ENCODE measurements at regions not wholly inside any gene's neighbourhood (a gene's known extent, or its start where the extent isn't known, plus 50 kb on each side); places are given as distances from the start of the nearest gene placed in this dataset.

DNA sequence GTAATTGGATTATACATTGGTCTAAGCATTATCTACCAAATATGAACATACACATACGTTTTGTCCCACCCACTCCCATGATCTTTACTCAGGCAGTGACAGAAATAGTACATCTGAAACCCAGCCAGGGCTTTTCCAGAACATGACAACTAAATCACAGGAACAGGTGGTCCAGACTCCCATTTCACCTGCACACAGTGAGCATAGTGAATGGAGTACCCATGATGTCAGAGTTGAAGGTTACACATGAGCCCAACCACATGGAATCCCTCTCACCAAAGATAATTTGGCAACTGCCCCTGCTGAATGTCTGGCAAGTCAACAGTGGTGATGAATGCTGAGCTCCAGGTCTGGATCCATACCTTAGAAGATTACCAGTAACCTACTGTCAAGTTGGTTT, 411.9 kb upstream of the LUZP2 start:
- H3K27ac ChIP-seq = no peak overlapping the region
- H3K36me3 ChIP-seq = no peaks in the 10 kb centered on the region
- TF ChIP-seq CTCF (IDR thresholded peaks at IDR 0.05) = no peak
- H3K4me3 ChIP-seq = no peak overlapping the region
- H3K9me3 ChIP-seq = no peaks in the 10 kb centered on the region
- no peaks in the 10 kb centered on the region for H3K4me1 ChIP-seq
- no peaks in the 10 kb centered on the region for H3K27me3 ChIP-seq (ENCODE audit: low read depth)
- intact Hi-C loops (cut with DNase I) = no loop called here
- ATAC-seq (no peak), DNase-seq (no peak)

DNA sequence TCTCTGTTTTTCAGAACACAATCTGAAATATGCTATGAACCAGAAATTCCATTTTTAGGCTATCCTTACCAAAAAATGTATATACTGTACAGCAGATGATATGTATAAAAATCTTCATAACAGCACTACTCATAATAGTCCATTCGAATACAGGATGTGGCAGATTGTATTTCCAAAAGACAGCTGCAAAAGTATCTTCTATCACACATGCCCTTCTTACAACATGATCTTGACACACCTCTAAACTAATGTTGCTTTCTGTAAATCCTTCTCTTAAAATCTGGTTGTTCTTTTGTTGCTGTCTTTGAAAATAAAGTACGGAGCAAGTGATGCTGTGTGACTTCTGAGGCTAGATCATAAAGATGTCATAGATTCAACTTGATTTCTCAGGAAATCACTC, 409.9 kb upstream of the LUZP2 start:
- no peak for DNase-seq
- intact Hi-C loops (cut with DNase I) = no loop called here
- no peak for TF ChIP-seq CTCF (IDR thresholded peaks at IDR 0.05)
- Histone ChIP-seq H3K4me1 (no peaks in the 10 kb centered on the region), H3K27ac (no peak overlapping the region), H3K36me3 (no peaks in the 10 kb centered on the region), H3K4me3 (no peak overlapping the region), H3K9me3 (no peaks in the 10 kb centered on the region), H3K27me3 (ENCODE audit: low read depth) (no peaks in the 10 kb centered on the region)
- ATAC-seq = no peak

DNA sequence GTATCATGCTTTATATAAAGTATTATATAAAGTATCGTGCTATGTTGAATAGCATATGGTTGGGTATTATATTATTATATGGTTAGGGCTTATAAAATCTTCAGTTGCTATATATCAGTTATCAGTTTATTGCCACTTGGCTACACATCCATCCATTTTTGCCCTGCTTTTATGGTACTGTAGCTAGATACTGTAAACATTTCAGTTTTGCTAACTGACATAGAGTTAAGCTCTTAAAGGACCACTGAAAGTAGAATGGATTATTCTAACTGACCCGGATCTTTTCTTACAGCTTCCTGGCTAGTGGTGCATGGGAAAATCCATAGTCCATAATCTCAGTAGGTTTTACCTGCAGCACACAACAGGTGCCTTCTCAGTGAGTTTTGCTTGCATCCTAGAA, 405.3 kb upstream of the LUZP2 start:
- intact Hi-C loops (cut with DNase I) = no loop called here
- H3K9me3 ChIP-seq = no peaks in the 10 kb centered on the region
- no peaks in the 10 kb centered on the region for H3K27me3 ChIP-seq (ENCODE audit: low read depth)
- DNase-seq (no peak), ATAC-seq (no peak)
- H3K36me3 ChIP-seq = no peaks in the 10 kb centered on the region
- H3K27ac ChIP-seq = no peak overlapping the region
- H3K4me1 ChIP-seq = no peaks in the 10 kb centered on the region
- TF ChIP-seq CTCF (IDR thresholded peaks at IDR 0.05) = no peak
- no peak overlapping the region for H3K4me3 ChIP-seq

DNA sequence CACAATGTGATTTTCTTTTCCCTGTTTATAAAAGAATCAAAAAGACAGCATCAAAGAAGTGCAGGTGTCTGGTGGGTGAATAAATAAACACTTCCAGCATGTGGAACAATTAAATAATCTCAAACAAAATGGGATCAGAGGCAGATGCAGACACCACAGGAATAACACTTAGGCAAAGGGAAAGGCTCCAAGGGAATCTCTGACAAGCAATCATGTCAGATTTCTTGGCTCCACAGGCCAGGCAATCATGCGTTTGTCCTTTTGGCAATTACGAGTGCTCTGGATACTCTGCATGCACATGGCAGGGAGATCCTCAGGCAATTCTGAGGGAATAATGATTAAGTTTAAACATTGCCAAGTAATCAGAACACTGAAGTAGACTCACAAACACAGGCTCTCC, 403.5 kb upstream of the LUZP2 start:
- H3K27me3 ChIP-seq (ENCODE audit: low read depth) = no peaks in the 10 kb centered on the region
- no peak overlapping the region for H3K4me3 ChIP-seq
- no peak for DNase-seq
- ATAC-seq = no peak
- intact Hi-C loops (cut with DNase I) = no loop called here
- no peak for TF ChIP-seq CTCF (IDR thresholded peaks at IDR 0.05)
- H3K27ac ChIP-seq = no peak overlapping the region
- H3K4me1 ChIP-seq = no peaks in the 10 kb centered on the region
- no peaks in the 10 kb centered on the region for H3K36me3 ChIP-seq
- H3K9me3 ChIP-seq = no peaks in the 10 kb centered on the region

DNA sequence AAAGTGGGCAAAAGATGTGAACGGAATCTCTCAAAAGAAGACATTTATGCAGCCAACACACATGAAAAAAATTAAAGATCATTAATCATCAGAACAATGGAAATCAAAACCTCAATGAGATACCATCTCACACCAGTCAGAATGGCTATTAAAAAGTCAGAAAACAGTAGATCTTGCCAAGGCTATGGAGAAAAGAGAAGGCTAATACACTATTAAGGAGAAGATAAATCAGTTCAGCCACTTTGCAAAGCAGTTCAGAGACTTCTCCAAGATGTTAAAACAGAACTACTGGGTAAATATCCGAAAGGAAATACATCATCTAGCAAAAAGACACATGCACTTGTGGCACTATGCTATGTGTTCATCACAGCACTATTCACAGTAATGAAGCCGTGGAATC, 388.2 kb upstream of the LUZP2 start:
- Histone ChIP-seq H3K4me3 (no peak overlapping the region), H3K9me3 (peaks cover 15% of the 10 kb centered on the region), H3K4me1 (no peaks in the 10 kb centered on the region), H3K27me3 (ENCODE audit: low read depth) (no peaks in the 10 kb centered on the region), H3K27ac (no peak overlapping the region), H3K36me3 (no peaks in the 10 kb centered on the region)
- DNase-seq (no peak), ATAC-seq (no peak)
- no peak for TF ChIP-seq CTCF (IDR thresholded peaks at IDR 0.05)
- intact Hi-C loops (cut with DNase I) = no loop called here

GRCh38 chr11:24122291-24122690, 374.6 kb upstream of the LUZP2 start:
- intact Hi-C loops (cut with DNase I) = no loop called here
- Histone ChIP-seq H3K4me3 (no peak overlapping the region), H3K27me3 (ENCODE audit: low read depth) (no peaks in the 10 kb centered on the region), H3K9me3 (no peaks in the 10 kb centered on the region), H3K27ac (no peak overlapping the region), H3K36me3 (no peaks in the 10 kb centered on the region), H3K4me1 (no peaks in the 10 kb centered on the region)
- DNase-seq (no peak), ATAC-seq (no peak)
- no peak for TF ChIP-seq CTCF (IDR thresholded peaks at IDR 0.05)

All from lower lobe of right lung (tissue), 2 donors.